OCI-LY3 (cell line): ENCODE measurements at regions not wholly inside any gene's neighbourhood (a gene's known extent, or its start where the extent isn't known, plus 50 kb on each side); places are given as distances from the start of the nearest gene placed in this dataset.

ENCODE experiments used
- H2AFZ ChIP-seq: fragments of 200-600, 300-600 bp; shearing (Covaris generic); 2 replicates; pipeline ENCODE4 v1.6.0; 2014; ENCODE audit warnings: antibody characterized with exemption, low read depth, low read length
- H3K27ac ChIP-seq: fragments of 200-600, 300-600 bp; sonication (generic); 2 replicates; pipeline ENCODE4 v1.5.1; 2014; ENCODE audit warnings: mild to moderate bottlenecking, low read length, moderate library complexity, mixed read lengths
- H3K27me3 ChIP-seq: fragments of 200-600, 300-600 bp; sonication (generic); 2 replicates; pipeline ENCODE4 v1.6.1; 2014; ENCODE audit warnings: low read depth, low read length, mixed read lengths
- H3K36me3 ChIP-seq: fragments of 200-600, 300-600 bp; sonication (generic); replicated peaks from 2 replicates; pipeline ENCODE3; 2014; ENCODE audit warnings: low read depth, low read length, mixed read lengths
- H3K4me1 ChIP-seq: fragments of 300-600, 200-600 bp; sonication (generic); 2 replicates; pipeline ENCODE4 v1.6.1; 2014; ENCODE audit warnings: low read length, mixed read lengths
- H3K4me2 ChIP-seq: fragments of 200-600, 300-600 bp; sonication (generic); 2 replicates; pipeline ENCODE4 v1.6.1; 2014; ENCODE audit warnings: low read length, mixed read lengths
- H3K4me3 ChIP-seq: fragments of 300-600, 200-600 bp; sonication (generic); 2 replicates; pipeline ENCODE4 v1.5.1; 2014; ENCODE audit warnings: antibody characterized with exemption, mild to moderate bottlenecking, low read length, moderate library complexity
- H3K79me2 ChIP-seq: fragments of 300-600, 200-600 bp; shearing (Covaris generic); 2 replicates; pipeline ENCODE4 v1.6.1; 2014; ENCODE audit warnings: mild to moderate bottlenecking, low read length, mixed read lengths
- H3K9ac ChIP-seq: fragments of 300-600, 200-600 bp; shearing (Covaris generic); 2 replicates; pipeline ENCODE4 v1.6.0; 2014; ENCODE audit warnings: mild to moderate bottlenecking, low read length, moderate library complexity
- H3K9me3 ChIP-seq: fragments of 200-600, 300-600 bp; shearing (Covaris generic); 2 replicates; pipeline ENCODE4 v1.6.1; 2014; ENCODE audit warnings: low read length, mixed read lengths; ENCODE audit not compliant: insufficient read depth
- H4K20me1 ChIP-seq: fragments of 200-600, 300-600 bp; sonication (generic); 2 replicates; pipeline ENCODE4 v1.6.1; 2016; ENCODE audit warnings: low read length, mixed read lengths; ENCODE audit not compliant: insufficient read depth
- CTCF ChIP-seq: fragments of 200-600, 300-600 bp; sonication (generic); IDR thresholded peaks from 2 replicates; pipeline ENCODE4 v1.5.1; 2014; ENCODE audit warnings: antibody characterized with exemption, low read length, low read depth
- EZH2phosphoT487 ChIP-seq: fragments of 200-600 bp; shearing (Covaris generic); IDR thresholded peaks from 2 replicates; pipeline ENCODE4 v1.6.1; 2018; ENCODE audit warnings: antibody characterized with exemption, mixed run types, low read depth

DNA sequence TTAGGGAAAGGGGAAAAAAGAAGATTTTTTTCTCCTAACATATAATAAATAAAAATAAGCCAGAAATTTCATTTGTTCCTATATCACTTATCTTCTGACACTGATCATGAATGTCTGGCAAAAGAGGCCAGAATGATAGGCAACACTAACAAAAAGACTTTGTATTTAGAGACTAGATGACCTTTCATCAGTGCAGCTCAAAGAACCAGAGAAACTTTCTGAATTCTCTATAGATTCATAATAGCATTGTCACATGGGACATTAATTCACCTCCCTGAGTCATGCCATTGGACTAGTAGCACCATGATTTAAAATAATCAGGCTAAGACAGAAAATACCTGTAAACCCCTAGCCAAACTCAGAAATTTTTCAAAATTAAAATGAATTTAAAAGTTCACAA is 95.4 kb upstream of the CCDC28A start:
- Histone ChIP-seq H3K27me3 (no peaks in the 10 kb centered on the region), H2AFZ (no peak overlapping the region), H3K4me3 (no peak overlapping the region), H3K36me3 (no peaks in the 10 kb centered on the region), H3K79me2 (no peaks in the 10 kb centered on the region), H4K20me1 (no peaks in the 10 kb centered on the region), H3K4me1 (no peaks in the 10 kb centered on the region), H3K27ac (no peak overlapping the region), H3K9ac (no peak overlapping the region), H3K4me2 (no peak overlapping the region), H3K9me3 (no peaks in the 10 kb centered on the region)
- TF ChIP-seq EZH2phosphoT487 (no peak), CTCF (no peak)

DNA sequence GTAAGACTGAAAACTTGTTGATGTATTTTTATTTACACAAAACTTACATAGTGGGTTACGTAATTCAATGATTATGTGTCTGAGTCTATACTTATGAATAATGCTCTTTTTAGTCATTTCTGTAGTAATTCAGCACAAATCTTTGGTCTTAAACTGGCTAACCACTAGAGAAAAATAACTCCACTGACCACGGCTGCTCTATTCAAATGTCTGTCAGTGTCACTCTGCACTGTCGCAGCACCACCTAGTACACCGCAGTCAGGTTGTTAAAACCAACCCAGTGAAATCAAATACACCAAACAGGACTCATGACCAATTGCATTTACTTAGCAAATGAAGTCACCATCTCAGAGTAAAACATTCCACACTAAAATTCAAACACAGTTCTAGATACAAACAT is 93.5 kb upstream of the CCDC28A start:
- no peaks in the 10 kb centered on the region for H3K4me1 ChIP-seq
- H3K79me2 ChIP-seq: no peaks in the 10 kb centered on the region
- no peak overlapping the region for H2AFZ ChIP-seq
- no peak overlapping the region for H3K9ac ChIP-seq
- no peaks in the 10 kb centered on the region for H3K9me3 ChIP-seq
- no peaks in the 10 kb centered on the region for H4K20me1 ChIP-seq
- H3K4me3 ChIP-seq: no peak overlapping the region
- no peak overlapping the region for H3K27ac ChIP-seq
- TF ChIP-seq CTCF (no peak), EZH2phosphoT487 (no peak)
- no peak overlapping the region for H3K4me2 ChIP-seq
- no peaks in the 10 kb centered on the region for H3K36me3 ChIP-seq
- no peaks in the 10 kb centered on the region for H3K27me3 ChIP-seq

DNA sequence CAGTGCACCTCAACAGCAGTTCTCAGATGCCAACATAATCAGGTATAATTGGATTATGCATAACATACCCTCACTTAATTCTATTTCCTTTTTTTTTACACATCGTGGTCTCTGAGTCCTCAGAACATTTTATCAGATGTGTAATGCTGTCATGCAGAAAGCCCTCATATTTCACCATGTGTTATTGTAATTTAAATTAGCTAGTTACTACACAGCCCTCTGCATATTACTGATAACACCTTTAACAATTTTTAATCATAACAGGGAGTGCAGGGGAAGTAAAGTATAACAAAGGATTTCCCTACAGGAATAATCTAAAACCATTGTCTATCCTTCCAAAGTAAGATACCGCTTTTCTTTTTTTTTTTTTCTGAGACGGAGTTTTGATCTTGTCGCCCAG is 91.9 kb upstream of the CCDC28A start:
- no peak overlapping the region for H3K4me2 ChIP-seq
- no peaks in the 10 kb centered on the region for H4K20me1 ChIP-seq
- H3K9me3 ChIP-seq: no peaks in the 10 kb centered on the region
- no peaks in the 10 kb centered on the region for H3K27me3 ChIP-seq
- no peak overlapping the region for H3K9ac ChIP-seq
- TF ChIP-seq EZH2phosphoT487 (no peak), CTCF (no peak)
- H2AFZ ChIP-seq: no peak overlapping the region
- no peaks in the 10 kb centered on the region for H3K79me2 ChIP-seq
- H3K27ac ChIP-seq: no peak overlapping the region
- no peak overlapping the region for H3K4me3 ChIP-seq
- H3K36me3 ChIP-seq: no peaks in the 10 kb centered on the region
- no peaks in the 10 kb centered on the region for H3K4me1 ChIP-seq

- H3K36me3 ChIP-seq: no peaks in the 10 kb centered on the region
- no peak for TF ChIP-seq CTCF
- no peak for TF ChIP-seq EZH2phosphoT487
- no peaks in the 10 kb centered on the region for H3K27me3 ChIP-seq
- no peak overlapping the region for H3K27ac ChIP-seq
- H2AFZ ChIP-seq: no peak overlapping the region
- H3K4me3 ChIP-seq: no peak overlapping the region
- no peaks in the 10 kb centered on the region for H3K4me1 ChIP-seq
- no peak overlapping the region for H3K4me2 ChIP-seq
- H4K20me1 ChIP-seq: no peaks in the 10 kb centered on the region
- no peak overlapping the region for H3K9ac ChIP-seq
- no peaks in the 10 kb centered on the region for H3K79me2 ChIP-seq
- no peaks in the 10 kb centered on the region for H3K9me3 ChIP-seq
These were observed 90.7 kb upstream of the CCDC28A start for GRCh38 chr6:138682704-138683527.
